ENCODE measurements at regions not wholly inside any gene's neighbourhood (a gene's known extent, or its start where the extent isn't known, plus 50 kb on each side); places are given as distances from the start of the nearest gene placed in this dataset.

GRCh38 chr4:133776503-133776902 lies 425.1 kb downstream of the PABPC4L start:
- no peak for TF ChIP-seq CTCF (IDR thresholded peaks at IDR 0.05 in 4 of 5, conservative IDR thresholded peaks at IDR 0.05 in 1 of 5)
- no peak for TF ChIP-seq POLR2A (IDR thresholded peaks at IDR 0.05)
